ENCODE measurements at regions not wholly inside any gene's neighbourhood (a gene's known extent, or its start where the extent isn't known, plus 50 kb on each side); places are given as distances from the start of the nearest gene placed in this dataset.
A peak's percentile ranks its signal among the peaks of the same experiment; 100 is the strongest.

GRCh38 chr10:113226399-113226798 is 276.4 kb downstream of the TCF7L2 start:
- H3K4me3 ChIP-seq, result no peak overlapping the region
- H3K36me3 ChIP-seq, result no peaks in the 10 kb centered on the region
- DNase-seq (no peak), FAIRE-seq (no peak), ATAC-seq (no peak)
- no peaks in the 10 kb centered on the region for H3K27me3 ChIP-seq
- H3K4me1 ChIP-seq, result no peaks in the 10 kb centered on the region
- intact Hi-C loops (cut with DNase I), result no loop called here
- no peak for TF ChIP-seq CTCF (IDR thresholded peaks at IDR 0.05)
- no peaks in the 10 kb centered on the region for H3K9me3 ChIP-seq
- 87 to 89% methylated on average over 8 of the region's 8 CpGs for WGBS, 2 donors
- H3K27ac ChIP-seq, result no peak overlapping the region

GRCh38 chr10:113226831-113227445 is 276.9 kb downstream of the TCF7L2 start:
- DNase-seq (no peak), FAIRE-seq (no peak), ATAC-seq (no peak)
- WGBS, 2 donors, result 74 to 82% methylated on average over 8 of the region's 8 CpGs
- H3K27me3 ChIP-seq, result no peaks in the 10 kb centered on the region
- TF ChIP-seq CTCF (IDR thresholded peaks at IDR 0.05), result no peak
- H3K36me3 ChIP-seq, result no peaks in the 10 kb centered on the region
- H3K9me3 ChIP-seq, result no peaks in the 10 kb centered on the region
- H3K4me3 ChIP-seq, result no peak overlapping the region
- H3K4me1 ChIP-seq, result no peaks in the 10 kb centered on the region
- intact Hi-C loops (cut with DNase I), result no loop called here
- H3K27ac ChIP-seq, result no peak overlapping the region

- FAIRE-seq (no peak), ATAC-seq (no peak), DNase-seq (no peak)
- TF ChIP-seq CTCF (IDR thresholded peaks at IDR 0.05), result no peak
- intact Hi-C loops (cut with DNase I), result no loop called here
- Histone ChIP-seq H3K4me1 (no peaks in the 10 kb centered on the region), H3K36me3 (no peaks in the 10 kb centered on the region), H3K4me3 (no peak overlapping the region), H3K27me3 (no peaks in the 10 kb centered on the region), H3K9me3 (no peaks in the 10 kb centered on the region), H3K27ac (no peak overlapping the region)
- WGBS, 2 donors, result 78 to 88% methylated on average over 7 of the region's 7 CpGs
Measured at GRCh38 chr10:113228530-113228929, 278.5 kb downstream of the TCF7L2 start.

GRCh38 chr10:113230011-113230610 is 280.1 kb downstream of the TCF7L2 start:
- no peak for TF ChIP-seq CTCF (IDR thresholded peaks at IDR 0.05)
- Histone ChIP-seq H3K27ac (no peak overlapping the region), H3K4me1 (no peaks in the 10 kb centered on the region), H3K9me3 (no peaks in the 10 kb centered on the region), H3K36me3 (no peaks in the 10 kb centered on the region), H3K4me3 (no peak overlapping the region), H3K27me3 (no peaks in the 10 kb centered on the region)
- WGBS, 2 donors, result 48 to 59% methylated on average over 6 of the region's 6 CpGs
- ATAC-seq (no peak), FAIRE-seq (no peak), DNase-seq (no peak)
- intact Hi-C loops (cut with DNase I), result no loop called here

- TF ChIP-seq CTCF (IDR thresholded peaks at IDR 0.05), result no peak
- no peak for FAIRE-seq
- no peak for DNase-seq
- H3K36me3 ChIP-seq, result no peaks in the 10 kb centered on the region
- no peak overlapping the region for H3K27ac ChIP-seq
- ATAC-seq, result peak in 1 of 4 donors; percentile 65
- intact Hi-C loops (cut with DNase I), result no loop called here
- WGBS, 2 donors, result 90 to 93% methylated on average over 5 of the region's 5 CpGs
- no peak overlapping the region for H3K4me3 ChIP-seq
- H3K4me1 ChIP-seq, result no peaks in the 10 kb centered on the region
- H3K9me3 ChIP-seq, result no peaks in the 10 kb centered on the region
- H3K27me3 ChIP-seq, result no peaks in the 10 kb centered on the region
Measured at GRCh38 chr10:113232928-113233511, 283.0 kb downstream of the TCF7L2 start.

All from pancreas (tissue), 10 donors.